IMR-90 (cell line): ENCODE measurements at regions not wholly inside any gene's neighbourhood (a gene's known extent, or its start where the extent isn't known, plus 50 kb on each side); places are given as distances from the start of the nearest gene placed in this dataset.
A peak's percentile ranks its signal among the peaks of the same experiment; 100 is the strongest.

Experiments
- ATAC-seq: fragments of 200-7000 bp; cut with Tn5 transposase; 2 replicates; pipeline ENCODE4 v1.9.1; 2020; ENCODE audit warnings: low read depth, mild to moderate bottlenecking, moderate library complexity
- BruUV-seq: library from RNA; stranded (reverse); fragments of 400-500 nt; replicated peaks from 2 replicates; lab custom pipeline; 2021; lab: Mats Ljungman, UMichigan
- CTCF ChIA-PET: fragments of 300-600 bp; formaldehyde crosslinking; extraction: SDS; loops from one replicate; lab custom pipeline; 2021; ENCODE audit warnings: antibody characterized with exemption; lab: Yijun Ruan, JAX
- POLR2A ChIA-PET: fragments of 300-600 bp; sonication (Branson Sonifier 250); formaldehyde crosslinking; loops from one replicate; lab custom pipeline; 2022; ENCODE audit warnings: antibody characterized with exemption; ENCODE audit not compliant: unreplicated experiment; lab: Charles Lee
- DNase-seq: peaks from one replicate; pipeline ENCODE4 v3.0.0; 2013
- H2AFZ ChIP-seq: replicated peaks from 2 replicates; pipeline ENCODE3; 2013; ENCODE audit warnings: low read length, mild to moderate bottlenecking; ENCODE audit not compliant: poor library complexity
- H2AK5ac ChIP-seq: 2 replicates; pipeline ENCODE4 v1.6.1; 2013; ENCODE audit warnings: low read depth, low read length, inconsistent platforms
- H2AK9ac ChIP-seq: replicated peaks from 2 replicates; pipeline ENCODE3; 2013; ENCODE audit warnings: mild to moderate bottlenecking, low read depth, low read length, moderate library complexity; ENCODE audit not compliant: poor library complexity
- H2BK120ac ChIP-seq: 2 replicates; pipeline ENCODE4 v1.6.1; 2013; ENCODE audit warnings: low read depth, low read length, inconsistent platforms
- H2BK15ac ChIP-seq: 3 replicates; pipeline ENCODE4 v1.6.1; 2013; ENCODE audit warnings: low read depth, low read length, inconsistent platforms
- H2BK20ac ChIP-seq: 2 replicates; pipeline ENCODE4 v1.6.1; 2013; ENCODE audit warnings: low read depth, mild to moderate bottlenecking, inconsistent platforms, low read length, moderate library complexity
- H2BK5ac ChIP-seq: 2 replicates; pipeline ENCODE4 v1.6.1; 2013; ENCODE audit warnings: mild to moderate bottlenecking, low read depth, low read length, inconsistent platforms; ENCODE audit not compliant: poor library complexity, severe bottlenecking
- H3K14ac ChIP-seq: replicated peaks from 2 replicates; pipeline ENCODE4 v1.6.1; 2013; ENCODE audit warnings: low read depth, low read length, inconsistent platforms
- H3K18ac ChIP-seq: 2 replicates; pipeline ENCODE4 v1.6.1; 2013; ENCODE audit warnings: low read depth, low read length, control low read depth
- H3K23ac ChIP-seq: 2 replicates; pipeline ENCODE4 v1.6.1; 2013; ENCODE audit warnings: low read depth, low read length, inconsistent platforms
- H3K27ac ChIP-seq: 2 replicates; pipeline ENCODE4 v1.5.1; 2013; ENCODE audit warnings: mild to moderate bottlenecking, control low read depth, low read length; ENCODE audit not compliant: insufficient read depth
- H3K27me3 ChIP-seq: 2 replicates; pipeline ENCODE4 v1.6.1; 2013; ENCODE audit warnings: low read length; ENCODE audit not compliant: control insufficient read depth, insufficient read depth
- H3K36me3 ChIP-seq: 2 replicates; pipeline ENCODE4 v1.6.1; 2013; ENCODE audit warnings: low read length, mixed read lengths; ENCODE audit not compliant: control insufficient read depth, insufficient read depth
- H3K4ac ChIP-seq: 2 replicates; pipeline ENCODE4 v1.6.1; 2013; ENCODE audit warnings: low read depth, low read length, inconsistent platforms
- H3K4me1 ChIP-seq: 2 replicates; pipeline ENCODE4 v1.6.1; 2013; ENCODE audit warnings: low read length, mixed read lengths; ENCODE audit not compliant: control insufficient read depth, insufficient read depth
- H3K4me2 ChIP-seq: 2 replicates; pipeline ENCODE4 v1.6.1; 2013; ENCODE audit warnings: low read depth, mild to moderate bottlenecking, control low read depth, low read length, moderate library complexity
- H3K4me3 ChIP-seq: 2 replicates; pipeline ENCODE4 v1.5.1; 2013; ENCODE audit warnings: low read depth, mild to moderate bottlenecking, control low read depth, low read length, moderate library complexity; ENCODE audit not compliant: insufficient read depth
- H3K56ac ChIP-seq: 2 replicates; pipeline ENCODE4 v1.6.1; 2013; ENCODE audit warnings: low read length, inconsistent platforms; ENCODE audit not compliant: insufficient read depth; ENCODE audit errors: extremely low read depth
- H3K79me1 ChIP-seq, 2 experiments: 2 replicates each; pipeline ENCODE4 v1.6.1; 2013; ENCODE audit warnings: low read length in 2 of 2, inconsistent platforms in 1 of 2, low read depth in 1 of 2
- H3K9ac ChIP-seq: 2 replicates; pipeline ENCODE4 v1.6.1; 2013; ENCODE audit warnings: low read depth, low read length, control low read depth
- H3K9me1 ChIP-seq: 2 replicates; pipeline ENCODE4 v1.6.1; 2013; ENCODE audit warnings: low read length, inconsistent platforms; ENCODE audit not compliant: insufficient read depth
- H3K9me3 ChIP-seq: 2 replicates; pipeline ENCODE4 v1.6.1; 2013; ENCODE audit warnings: low read length; ENCODE audit not compliant: control insufficient read depth, insufficient read depth
- H4K20me1 ChIP-seq: 2 replicates; pipeline ENCODE4 v1.6.1; 2013; ENCODE audit warnings: low read length, inconsistent platforms; ENCODE audit not compliant: insufficient read depth
- H4K5ac ChIP-seq: 2 replicates; pipeline ENCODE4 v1.6.1; 2013; ENCODE audit warnings: mild to moderate bottlenecking, low read depth, low read length, control low read depth
- H4K8ac ChIP-seq, 2 experiments: 2 replicates each; pipeline ENCODE4 v1.6.1; 2013; ENCODE audit warnings: low read depth in 2 of 2, low read length in 2 of 2, control low read depth in 1 of 2, inconsistent platforms in 1 of 2
- H4K91ac ChIP-seq: 2 replicates; pipeline ENCODE4 v1.6.1; 2013; ENCODE audit warnings: low read depth, low read length, inconsistent platforms; ENCODE audit not compliant: insufficient read depth
- ELK1 ChIP-seq: fragments of 150-350 bp; IDR thresholded peaks from 2 replicates; pipeline ENCODE4 v1.6.1; 2016; ENCODE audit warnings: low read depth, mild to moderate bottlenecking, low read length, moderate library complexity, borderline replicate concordance
- RCOR1 ChIP-seq: IDR thresholded peaks from 2 replicates; pipeline ENCODE4 v1.6.1; 2012; ENCODE audit warnings: mild to moderate bottlenecking, low read length, improper control_type of control experiment; ENCODE audit not compliant: insufficient replicate concordance
- WGBS, 2 experiments: methylation state at CpG; one replicate each; pipeline versions ENCODE4 v1.1.5 to v1.1.7; 2013; ENCODE audit warnings: missing lambda C conversion rate in 2 of 2; ENCODE audit not compliant: insufficient read length in 1 of 2; ENCODE audit errors: extremely low coverage in 2 of 2; 5-methylcytosine and 5-hydroxymethylcytosine counted together
- dilution Hi-C: fragments of 300-500 bp; cut with HindIII; formaldehyde crosslinking; loops from one replicate; pipeline ENCODE4 v1.14.3; 2018; ENCODE audit warnings: low sequenced_read_pairs; ENCODE audit not compliant: unreplicated experiment
- in situ Hi-C: fragments of 300-500 bp; cut with MboI; formaldehyde crosslinking; loops from 3 replicates; pipeline ENCODE4 v1.14.3; 2019; ENCODE audit warnings: low sequenced_read_pairs, inconsistent platforms, mixed read lengths
- intact Hi-C: fragments of 100-400 bp; cut with micrococcal nuclease; formaldehyde crosslinking; loops from 2 replicates; pipeline ENCODE4 v1.10.0; 2022

DNA sequence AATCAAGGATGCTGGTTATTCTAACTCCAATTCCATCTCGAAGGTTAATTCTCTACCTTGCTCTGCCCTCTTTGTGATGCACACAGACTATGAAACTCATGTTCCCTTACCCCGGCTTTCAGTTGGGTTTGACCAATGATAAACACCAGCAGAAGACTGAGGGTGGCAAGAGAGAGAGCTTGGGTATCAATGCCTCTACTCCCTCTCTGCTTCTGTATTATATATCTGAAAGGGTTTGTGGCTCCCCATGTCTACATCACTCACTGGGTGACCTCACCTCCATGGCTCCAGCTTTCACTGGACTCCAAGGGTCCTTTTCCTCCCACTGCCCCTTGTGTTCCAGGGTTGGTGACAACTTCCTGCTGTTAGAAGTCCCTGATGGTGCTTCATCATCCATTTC lies 659.0 kb upstream of the TBX3 start:
- ChIA-PET CTCF (interaction anchor here (0.8 kb wide), 1 partner anchor 205 kb away, joined by 3 read pairs; no protein-coding TSS in a partner anchor), POLR2A (no interaction called here)
- Histone ChIP-seq H2BK5ac (no peak overlapping the region), H2AK9ac (no peak overlapping the region), H3K9ac (no peak overlapping the region), H3K79me1 (peaks cover 0 to 3% of the 10 kb centered on the region in 2 experiments; a peak in 2 of 4 replicates), H3K9me1 (peaks cover 4% of the 10 kb centered on the region; the same call in 1 of the 2 replicates), H3K4me2 (no peak overlapping the region), H2BK120ac (no peak overlapping the region), H3K4ac (peak overlapping the region; percentile 1; the same call in 1 of the 2 replicates), H4K20me1 (no peaks in the 10 kb centered on the region), H3K18ac (peak overlapping the region; percentile 78), H4K8ac (no peak overlapping the region; a peak in 1 of 4 replicates), H2AFZ (no peak overlapping the region), H3K27me3 (no peaks in the 10 kb centered on the region), H3K4me1 (peaks cover 3% of the 10 kb centered on the region), H3K36me3 (no peaks in the 10 kb centered on the region), H3K56ac (no peak overlapping the region), H4K5ac (no peak overlapping the region), H3K4me3 (no peak overlapping the region), H2BK15ac (peak overlapping the region; percentile 7; the same call in 1 of the 3 replicates), H4K91ac (no peak overlapping the region), H2AK5ac (no peak overlapping the region; the same call in 1 of the 2 replicates), H3K27ac (no peak overlapping the region), H3K14ac (no peak overlapping the region), H3K9me3 (no peaks in the 10 kb centered on the region), H3K23ac (no peak overlapping the region), H2BK20ac (no peak overlapping the region; the same call in 1 of the 2 replicates)
- ATAC-seq (no peak), DNase-seq (no peak)
- intact Hi-C loops: no loop called here
- BruUV-seq: no TSS peak
- WGBS, 2 experiments: no CpG with 5 or more reads among the region's 2 CpGs
- dilution Hi-C loops: no loop called here
- TF ChIP-seq ELK1 (no peak), RCOR1 (no peak)
- in situ Hi-C loops: loop anchor here (5.0 to 25.0 kb wide), 2 partner anchors 656 to 931 kb away; partner anchors contain the start of gene TBX5
